ENCODE measurements at regions not wholly inside any gene's neighbourhood (a gene's known extent, or its start where the extent isn't known, plus 50 kb on each side); places are given as distances from the start of the nearest gene placed in this dataset.
A peak's percentile ranks its signal among the peaks of the same experiment; 100 is the strongest.

- TF ChIP-seq USF1 (IDR thresholded peaks at IDR 0.05) (no peak), RAD21 (IDR thresholded peaks at IDR 0.05; ENCODE audit: low read depth) (peak; percentile 89)
These were observed 161.6 kb upstream of the TNFAIP3 start for GRCh38 chr6:137705160-137706082.

GRCh38 chr6:137706083-137706750 lies 160.8 kb upstream of the TNFAIP3 start:
- no peak for TF ChIP-seq ZBTB7A (IDR thresholded peaks at IDR 0.05; ENCODE audit: low read depth)
- no peak for TF ChIP-seq USF1 (IDR thresholded peaks at IDR 0.05)
- no peak for TF ChIP-seq TEAD4 (IDR thresholded peaks at IDR 0.05)
- TF ChIP-seq CEBPB (IDR thresholded peaks at IDR 0.05): no peak
- no peak for TF ChIP-seq EP300 (IDR thresholded peaks at IDR 0.05; ENCODE audit: borderline replicate concordance)
- TF ChIP-seq RAD21 (IDR thresholded peaks at IDR 0.05; ENCODE audit: low read depth): no peak
- no peak for TF ChIP-seq EGR1 (IDR thresholded peaks at IDR 0.05)
- no peak for TF ChIP-seq REST (IDR thresholded peaks at IDR 0.05; ENCODE audit: low read depth)
- TF ChIP-seq YY1 (IDR thresholded peaks at IDR 0.05; ENCODE audit: low read depth): no peak
- TF ChIP-seq NFIC (IDR thresholded peaks at IDR 0.05): no peak
- TF ChIP-seq TAF1 (IDR thresholded peaks at IDR 0.05; ENCODE audit: low read depth): no peak
- no peak for TF ChIP-seq CREB1 (IDR thresholded peaks at IDR 0.05; ENCODE audit: low read depth)
- no peak for TF ChIP-seq TCF12 (IDR thresholded peaks at IDR 0.05; ENCODE audit: low read depth)

- TF ChIP-seq MAX (IDR thresholded peaks at IDR 0.05): no peak
- TF ChIP-seq USF1 (IDR thresholded peaks at IDR 0.05): no peak
- TF ChIP-seq TCF12 (IDR thresholded peaks at IDR 0.05; ENCODE audit: low read depth): no peak
- no peak for TF ChIP-seq RAD21 (IDR thresholded peaks at IDR 0.05; ENCODE audit: low read depth)
- TF ChIP-seq ZBTB7A (IDR thresholded peaks at IDR 0.05; ENCODE audit: low read depth): no peak
- TF ChIP-seq TEAD4 (IDR thresholded peaks at IDR 0.05): no peak
- no peak for TF ChIP-seq CEBPB (IDR thresholded peaks at IDR 0.05)
- TF ChIP-seq YY1 (IDR thresholded peaks at IDR 0.05; ENCODE audit: low read depth): no peak
- no peak for TF ChIP-seq TAF1 (IDR thresholded peaks at IDR 0.05; ENCODE audit: low read depth)
- no peak for TF ChIP-seq EGR1 (IDR thresholded peaks at IDR 0.05)
- no peak for TF ChIP-seq REST (IDR thresholded peaks at IDR 0.05; ENCODE audit: low read depth)
- no peak for TF ChIP-seq EP300 (IDR thresholded peaks at IDR 0.05; ENCODE audit: borderline replicate concordance)
- TF ChIP-seq FOXM1 (IDR thresholded peaks at IDR 0.05; ENCODE audit: borderline replicate concordance, low read depth): no peak
- TF ChIP-seq NFIC (IDR thresholded peaks at IDR 0.05): no peak
- TF ChIP-seq CREB1 (IDR thresholded peaks at IDR 0.05; ENCODE audit: low read depth): no peak
These were observed 159.9 kb upstream of the TNFAIP3 start for GRCh38 chr6:137707038-137707589.

- peak; percentile 84 for TF ChIP-seq RAD21 (IDR thresholded peaks at IDR 0.05; ENCODE audit: low read depth)
- TF ChIP-seq CREB1 (IDR thresholded peaks at IDR 0.05; ENCODE audit: low read depth): no peak
These were observed 159.3 kb upstream of the TNFAIP3 start for GRCh38 chr6:137707590-137708360.

GRCh38 chr6:137708481-137708880 lies 158.6 kb upstream of the TNFAIP3 start:
- TF ChIP-seq MAX (IDR thresholded peaks at IDR 0.05): no peak
- no peak for TF ChIP-seq RAD21 (IDR thresholded peaks at IDR 0.05; ENCODE audit: low read depth)
- no peak for TF ChIP-seq TCF12 (IDR thresholded peaks at IDR 0.05; ENCODE audit: low read depth)
- no peak for TF ChIP-seq ZBTB7A (IDR thresholded peaks at IDR 0.05; ENCODE audit: low read depth)
- no peak for TF ChIP-seq REST (IDR thresholded peaks at IDR 0.05; ENCODE audit: low read depth)
- TF ChIP-seq NFIC (IDR thresholded peaks at IDR 0.05): no peak
- no peak for TF ChIP-seq YY1 (IDR thresholded peaks at IDR 0.05; ENCODE audit: low read depth)
- no peak for TF ChIP-seq EGR1 (IDR thresholded peaks at IDR 0.05)
- TF ChIP-seq TEAD4 (IDR thresholded peaks at IDR 0.05): no peak
- no peak for TF ChIP-seq EP300 (IDR thresholded peaks at IDR 0.05; ENCODE audit: borderline replicate concordance)
- no peak for TF ChIP-seq CREB1 (IDR thresholded peaks at IDR 0.05; ENCODE audit: low read depth)
- no peak for TF ChIP-seq USF1 (IDR thresholded peaks at IDR 0.05)
